ENCODE measurements at regions not wholly inside any gene's neighbourhood (a gene's known extent, or its start where the extent isn't known, plus 50 kb on each side); places are given as distances from the start of the nearest gene placed in this dataset.
A peak's percentile ranks its signal among the peaks of the same experiment; 100 is the strongest.
"Not testable (repeated sequence)": the region's sequence is repeated elsewhere in the genome, so short reads cannot be mapped to it uniquely, and the experiment has no call there.

- intact Hi-C loops (cut with micrococcal nuclease); H3K9me3 ChIP-seq (ENCODE audit: control insufficient read depth in 1 of 2, insufficient read depth in 1 of 2, low read depth in 1 of 2, low read length in 2 of 2); H3K79me2 ChIP-seq (ENCODE audit: insufficient read depth, low read length); RAD21 ChIA-PET (ENCODE audit: low non-redundant PET in 1 of 2, low total read pairs in 2 of 2, uncharacterized antibody in 2 of 2, unreplicated experiment in 2 of 2); H3K9me2 ChIP-seq (ENCODE audit: insufficient read depth); H2AFZ ChIP-seq (ENCODE audit: low read depth, low read length, poor library complexity, severe bottlenecking); BruUV-seq (replicated peaks); H3K36me3 ChIP-seq (ENCODE audit: control insufficient read depth in 1 of 2, insufficient read depth in 2 of 2, low read length in 2 of 2); H3K9ac ChIP-seq (ENCODE audit: low read length); H4K20me1 ChIP-seq (ENCODE audit: insufficient read depth); CTCF ChIA-PET; H3K4me2 ChIP-seq (ENCODE audit: low read length); POLR2A ChIA-PET; H3K27me3 ChIP-seq (ENCODE audit: insufficient read depth, low read length); H3K4me3 ChIP-seq (replicated peaks in 1 of 2; ENCODE audit: low read depth in 1 of 2, low read length in 2 of 2); H3K27ac ChIP-seq (ENCODE audit: low read depth, low read length); H3K4me1 ChIP-seq (ENCODE audit: control insufficient read depth in 1 of 2, insufficient read depth in 2 of 2, low read length in 2 of 2); DNase-seq (ENCODE audit: low read depth, low spot score): not testable (repeated sequence)
- ATAC-seq, result peak; percentile 67; the same call in 1 of the 2 replicates
These were observed 151.1 kb downstream of the BCL2L11 start for GRCh38 chr2:111271647-111272304.

GRCh38 chr2:111273007-111273406 lies 152.3 kb downstream of the BCL2L11 start:
- intact Hi-C loops (cut with micrococcal nuclease); BruUV-seq (replicated peaks): not testable (repeated sequence)

GRCh38 chr2:111275047-111275853 lies 154.5 kb downstream of the BCL2L11 start:
- H3K4me2 ChIP-seq (ENCODE audit: low read length); CTCF ChIA-PET; H3K27me3 ChIP-seq (ENCODE audit: insufficient read depth, low read length); H3K9ac ChIP-seq (ENCODE audit: low read length); H3K27ac ChIP-seq (ENCODE audit: low read depth, low read length); BruUV-seq (replicated peaks); ATAC-seq; RAD21 ChIA-PET (ENCODE audit: low non-redundant PET in 1 of 2, low total read pairs in 2 of 2, uncharacterized antibody in 2 of 2, unreplicated experiment in 2 of 2); H2AFZ ChIP-seq (ENCODE audit: low read depth, low read length, poor library complexity, severe bottlenecking); POLR2A ChIA-PET; H3K36me3 ChIP-seq (ENCODE audit: control insufficient read depth in 1 of 2, insufficient read depth in 2 of 2, low read length in 2 of 2); H3K9me3 ChIP-seq (ENCODE audit: control insufficient read depth in 1 of 2, insufficient read depth in 1 of 2, low read depth in 1 of 2, low read length in 2 of 2); H3K9me2 ChIP-seq (ENCODE audit: insufficient read depth); intact Hi-C loops (cut with micrococcal nuclease); H3K79me2 ChIP-seq (ENCODE audit: insufficient read depth, low read length); H3K4me3 ChIP-seq (replicated peaks in 1 of 2; ENCODE audit: low read depth in 1 of 2, low read length in 2 of 2); H3K4me1 ChIP-seq (ENCODE audit: control insufficient read depth in 1 of 2, insufficient read depth in 2 of 2, low read length in 2 of 2); H4K20me1 ChIP-seq (ENCODE audit: insufficient read depth); DNase-seq (ENCODE audit: low read depth, low spot score): not testable (repeated sequence)

More at GRCh38 chr2:111273007-111273406, 152.3 kb downstream of the BCL2L11 start:
- H3K79me2 ChIP-seq (ENCODE audit: insufficient read depth, low read length); H2AFZ ChIP-seq (ENCODE audit: low read depth, low read length, poor library complexity, severe bottlenecking); H3K36me3 ChIP-seq (ENCODE audit: control insufficient read depth in 1 of 2, insufficient read depth in 2 of 2, low read length in 2 of 2); H3K4me3 ChIP-seq (replicated peaks in 1 of 2; ENCODE audit: low read depth in 1 of 2, low read length in 2 of 2); H3K4me2 ChIP-seq (ENCODE audit: low read length); H3K4me1 ChIP-seq (ENCODE audit: control insufficient read depth in 1 of 2, insufficient read depth in 2 of 2, low read length in 2 of 2); H3K9me2 ChIP-seq (ENCODE audit: insufficient read depth); H4K20me1 ChIP-seq (ENCODE audit: insufficient read depth); H3K27me3 ChIP-seq (ENCODE audit: insufficient read depth, low read length); CTCF ChIA-PET; H3K9me3 ChIP-seq (ENCODE audit: control insufficient read depth in 1 of 2, insufficient read depth in 1 of 2, low read depth in 1 of 2, low read length in 2 of 2); POLR2A ChIA-PET; H3K9ac ChIP-seq (ENCODE audit: low read length); RAD21 ChIA-PET (ENCODE audit: low non-redundant PET in 1 of 2, low total read pairs in 2 of 2, uncharacterized antibody in 2 of 2, unreplicated experiment in 2 of 2); DNase-seq (ENCODE audit: low read depth, low spot score); H3K27ac ChIP-seq (ENCODE audit: low read depth, low read length); ATAC-seq: not testable (repeated sequence)

- BruUV-seq (replicated peaks); ATAC-seq; H3K27ac ChIP-seq (ENCODE audit: low read depth, low read length); H3K4me3 ChIP-seq (replicated peaks in 1 of 2; ENCODE audit: low read depth in 1 of 2, low read length in 2 of 2); H3K9me3 ChIP-seq (ENCODE audit: control insufficient read depth in 1 of 2, insufficient read depth in 1 of 2, low read depth in 1 of 2, low read length in 2 of 2); intact Hi-C loops (cut with micrococcal nuclease); H3K79me2 ChIP-seq (ENCODE audit: insufficient read depth, low read length); H3K9ac ChIP-seq (ENCODE audit: low read length); H3K9me2 ChIP-seq (ENCODE audit: insufficient read depth); POLR2A ChIA-PET; H2AFZ ChIP-seq (ENCODE audit: low read depth, low read length, poor library complexity, severe bottlenecking); H3K36me3 ChIP-seq (ENCODE audit: control insufficient read depth in 1 of 2, insufficient read depth in 2 of 2, low read length in 2 of 2); H4K20me1 ChIP-seq (ENCODE audit: insufficient read depth); H3K4me2 ChIP-seq (ENCODE audit: low read length); CTCF ChIA-PET; H3K27me3 ChIP-seq (ENCODE audit: insufficient read depth, low read length); DNase-seq (ENCODE audit: low read depth, low spot score); RAD21 ChIA-PET (ENCODE audit: low non-redundant PET in 1 of 2, low total read pairs in 2 of 2, uncharacterized antibody in 2 of 2, unreplicated experiment in 2 of 2); H3K4me1 ChIP-seq (ENCODE audit: control insufficient read depth in 1 of 2, insufficient read depth in 2 of 2, low read length in 2 of 2): not testable (repeated sequence)
These were observed 155.1 kb downstream of the BCL2L11 start for GRCh38 chr2:111275854-111276171.

All from HCT116 (cell line).